Epithelial cell of esophagus (primary cell): ENCODE measurements at regions not wholly inside any gene's neighbourhood (a gene's known extent, or its start where the extent isn't known, plus 50 kb on each side); places are given as distances from the start of the nearest gene placed in this dataset.
A peak's percentile ranks its signal among the peaks of the same experiment; 100 is the strongest.
"Not testable (repeated sequence)": the region's sequence is repeated elsewhere in the genome, so short reads cannot be mapped to it uniquely, and the experiment has no call there.

ENCODE experiments used
- DNase-seq: peaks from one replicate; pipeline ENCODE4 v3.0.0; 2010; ENCODE audit warnings: low read depth
- H3K4me3 ChIP-seq: 2 replicates; pipeline ENCODE4 v1.5.1; 2011; ENCODE audit warnings: mild to moderate bottlenecking, low read length, control low read depth
- TF ChIP-seq, protein P1 (sequence below): IDR thresholded peaks from 2 replicates; pipeline ENCODE4 v1.5.1; 2011; ENCODE audit warnings: low read depth, mild to moderate bottlenecking, low read length, control low read depth, inconsistent platforms; ENCODE audit not compliant: insufficient read depth; ENCODE audit errors: missing control alignments

DNA sequence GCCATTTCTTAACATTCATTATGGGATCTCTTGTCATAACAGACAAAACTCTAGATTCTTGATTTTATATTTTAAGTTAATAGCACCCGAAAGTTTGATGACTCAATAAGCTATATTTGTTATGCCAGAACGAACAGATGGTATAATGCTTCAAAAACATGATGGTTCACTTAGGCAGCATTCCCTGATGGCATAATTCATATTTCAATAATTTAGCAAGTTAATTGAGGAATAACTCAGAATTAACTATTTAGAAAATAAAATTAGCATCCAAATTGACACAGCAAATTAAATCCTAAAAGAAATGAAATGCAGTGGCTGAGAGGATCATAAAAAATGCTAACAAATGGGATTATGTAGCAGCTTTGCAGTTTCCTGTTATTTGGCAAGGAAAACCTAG is 260.8 kb upstream of the MBL2 start:
- TF ChIP-seq, protein P1, sequence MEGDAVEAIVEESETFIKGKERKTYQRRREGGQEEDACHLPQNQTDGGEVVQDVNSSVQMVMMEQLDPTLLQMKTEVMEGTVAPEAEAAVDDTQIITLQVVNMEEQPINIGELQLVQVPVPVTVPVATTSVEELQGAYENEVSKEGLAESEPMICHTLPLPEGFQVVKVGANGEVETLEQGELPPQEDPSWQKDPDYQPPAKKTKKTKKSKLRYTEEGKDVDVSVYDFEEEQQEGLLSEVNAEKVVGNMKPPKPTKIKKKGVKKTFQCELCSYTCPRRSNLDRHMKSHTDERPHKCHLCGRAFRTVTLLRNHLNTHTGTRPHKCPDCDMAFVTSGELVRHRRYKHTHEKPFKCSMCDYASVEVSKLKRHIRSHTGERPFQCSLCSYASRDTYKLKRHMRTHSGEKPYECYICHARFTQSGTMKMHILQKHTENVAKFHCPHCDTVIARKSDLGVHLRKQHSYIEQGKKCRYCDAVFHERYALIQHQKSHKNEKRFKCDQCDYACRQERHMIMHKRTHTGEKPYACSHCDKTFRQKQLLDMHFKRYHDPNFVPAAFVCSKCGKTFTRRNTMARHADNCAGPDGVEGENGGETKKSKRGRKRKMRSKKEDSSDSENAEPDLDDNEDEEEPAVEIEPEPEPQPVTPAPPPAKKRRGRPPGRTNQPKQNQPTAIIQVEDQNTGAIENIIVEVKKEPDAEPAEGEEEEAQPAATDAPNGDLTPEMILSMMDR, result no peak
- DNase-seq, result no peak

DNA sequence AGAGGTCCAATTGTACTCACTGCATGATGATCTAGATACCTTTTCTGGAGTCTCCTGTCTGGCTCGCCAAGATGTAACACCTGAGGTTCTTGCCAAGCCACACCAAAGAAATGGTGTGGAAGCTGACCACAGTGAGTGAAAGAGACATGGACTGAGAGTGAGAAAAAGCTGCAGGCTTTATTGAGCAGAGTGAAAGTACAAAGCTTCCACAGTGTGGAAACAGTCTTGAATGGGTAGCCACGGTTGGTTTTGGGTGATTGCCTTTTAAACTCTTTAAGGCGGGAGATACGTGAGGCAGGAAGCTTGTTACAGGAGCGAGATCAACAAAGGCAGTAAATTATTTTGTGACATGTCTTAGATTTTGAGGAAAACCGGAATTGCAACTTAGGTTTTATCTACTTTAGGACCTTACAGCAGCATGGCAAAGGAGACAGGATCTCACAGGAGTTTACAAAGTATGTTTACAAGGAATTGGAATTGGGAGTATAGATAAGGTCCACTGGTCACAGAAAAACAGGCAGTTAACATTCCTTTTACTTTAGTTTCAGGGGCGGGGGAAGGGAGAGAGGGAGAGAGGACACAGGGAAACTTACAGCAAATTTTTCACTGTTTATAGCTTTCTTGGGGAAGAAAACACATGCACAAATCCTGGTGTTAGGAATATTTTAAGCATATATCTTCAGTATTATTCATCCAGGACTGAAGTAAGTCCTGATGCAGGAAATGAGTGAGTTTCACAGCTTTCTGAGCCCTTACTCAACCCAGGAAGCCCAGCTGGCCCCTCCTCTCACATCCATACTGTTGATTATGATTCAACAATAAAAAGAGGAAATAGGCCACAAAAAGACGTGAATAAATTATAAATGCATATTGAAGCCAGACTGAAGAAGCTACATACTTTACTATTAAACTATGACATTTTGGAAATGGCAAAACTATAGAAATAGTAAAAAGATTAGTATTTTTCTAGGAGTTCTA is 257.6 kb upstream of the MBL2 start:
- peak; percentile 68 for DNase-seq
- not testable (repeated sequence) for H3K4me3 ChIP-seq

More for the DNA sequence above, 260.8 kb upstream of the MBL2 start:
- no peak overlapping the region for H3K4me3 ChIP-seq

DNA sequence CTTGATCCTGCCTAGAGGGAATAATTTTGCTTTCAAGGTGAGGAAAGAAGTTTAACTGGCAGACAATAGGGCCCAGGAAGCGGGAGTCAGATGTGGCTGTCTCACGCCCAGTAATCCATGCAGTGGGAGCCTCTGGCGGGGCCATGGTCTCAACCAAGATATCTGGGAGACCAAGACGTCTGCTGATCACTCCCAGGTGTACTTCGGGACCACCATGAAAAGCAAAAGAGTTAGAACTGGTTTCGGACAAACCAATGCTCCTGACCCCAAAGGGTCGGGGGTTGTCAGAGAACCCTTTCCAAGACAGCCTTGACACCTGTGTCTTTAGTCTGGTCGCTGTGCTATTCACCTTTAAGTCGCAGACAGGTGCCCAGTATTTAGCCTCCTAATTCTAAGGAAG is 256.9 kb upstream of the MBL2 start:
- TF ChIP-seq, protein P1, result no peak
- DNase-seq, result no peak
- H3K4me3 ChIP-seq, result no peak overlapping the region

DNA sequence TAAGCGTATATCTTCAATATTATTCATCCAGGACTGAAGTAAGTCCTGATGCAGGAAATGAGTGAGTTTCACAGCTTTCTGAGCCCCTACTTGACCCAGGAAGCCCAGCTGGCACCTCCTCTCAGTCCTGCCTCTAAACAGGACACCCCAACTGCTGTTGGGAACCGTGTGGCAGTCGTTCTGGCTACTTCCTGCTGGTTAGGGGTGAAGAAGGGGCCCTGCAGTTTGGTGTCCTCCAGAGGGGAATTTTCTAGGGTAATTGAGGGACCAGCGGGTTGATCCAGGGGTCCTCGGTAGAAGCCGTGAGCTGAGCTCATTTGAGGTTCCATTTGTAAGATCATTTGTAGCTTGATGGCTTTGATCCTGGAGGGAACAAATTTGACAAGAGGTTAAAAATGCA is 253.2 kb upstream of the MBL2 start:
- not testable (repeated sequence) for DNase-seq, H3K4me3 ChIP-seq

DNA sequence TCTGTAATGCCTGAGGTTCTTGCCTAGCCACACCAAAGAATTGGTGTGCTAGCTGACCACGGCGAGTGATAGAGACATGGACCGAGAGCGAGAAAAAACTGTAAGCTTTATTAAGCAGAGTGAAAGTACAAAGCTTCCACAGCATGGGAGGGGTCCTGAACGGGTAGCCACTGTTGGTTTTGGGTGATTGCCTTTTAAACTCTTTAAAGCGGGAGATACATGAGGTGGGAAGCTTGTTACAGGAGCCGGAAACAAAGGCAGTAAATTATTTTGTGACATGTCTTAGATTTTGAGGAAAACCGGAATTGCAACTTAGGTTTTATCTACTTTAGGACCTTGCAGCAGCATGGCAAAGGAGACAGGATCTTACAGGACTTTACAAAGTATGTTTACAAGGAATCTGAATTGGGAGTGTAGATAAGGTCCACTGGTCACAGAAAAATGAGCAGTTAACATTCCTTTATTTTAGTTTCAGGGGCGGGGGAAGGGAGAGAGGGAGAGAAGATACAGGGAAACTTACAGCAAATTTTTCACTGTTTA is 252.7 kb upstream of the MBL2 start:
- no peak for DNase-seq
- peak overlapping the region; percentile 7 for H3K4me3 ChIP-seq
- TF ChIP-seq, protein P1, result no peak

DNA sequence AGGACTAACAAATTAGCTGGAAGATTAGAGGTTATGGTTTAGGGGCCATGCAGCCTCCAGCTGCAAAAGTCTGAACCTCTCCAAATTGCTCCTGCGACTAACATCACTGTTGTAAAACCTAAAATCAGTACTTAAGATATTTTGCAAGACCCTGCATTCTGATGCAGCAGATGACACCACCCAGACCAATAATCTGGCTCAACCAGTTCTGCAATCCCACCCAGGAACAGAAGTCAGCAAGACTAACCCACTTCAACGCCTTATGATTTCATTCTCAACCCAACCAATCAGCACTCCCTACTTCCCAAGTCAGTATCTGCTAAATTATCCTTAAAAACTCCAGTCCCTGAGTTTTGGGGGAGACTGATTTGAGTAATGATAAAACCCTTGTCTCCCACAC is 250.8 kb upstream of the MBL2 start:
- TF ChIP-seq, protein P1, result no peak
- no peak overlapping the region for H3K4me3 ChIP-seq

DNA sequence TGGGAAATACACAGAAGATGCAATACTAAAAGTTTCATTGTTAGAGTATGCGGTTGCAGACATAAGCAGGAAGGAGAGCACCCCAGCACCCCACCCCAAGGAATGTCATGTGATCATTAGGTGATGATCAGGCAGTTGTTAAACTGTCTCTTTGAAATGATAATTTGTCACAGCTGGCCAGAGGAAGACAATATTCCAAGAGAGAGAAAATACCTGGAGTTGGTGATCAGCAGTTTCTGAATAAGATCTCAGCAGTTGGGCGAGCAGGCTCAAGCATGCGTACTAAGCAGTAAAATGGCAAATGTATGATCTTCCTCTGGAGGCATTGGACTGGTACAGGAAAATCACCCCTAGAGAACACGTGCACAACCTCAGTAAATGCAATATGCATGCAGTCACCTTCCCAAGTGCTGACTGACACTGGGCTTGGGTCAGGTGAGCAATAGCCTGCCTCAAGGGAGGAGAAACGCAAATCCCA is 250.1 kb upstream of the MBL2 start:
- no peak overlapping the region for H3K4me3 ChIP-seq
- peak; percentile 9 for DNase-seq
- TF ChIP-seq, protein P1, result no peak

More for the DNA sequence above, 250.8 kb upstream of the MBL2 start:
- peak; percentile 66 for DNase-seq
